ENCODE measurements at regions not wholly inside any gene's neighbourhood (a gene's known extent, or its start where the extent isn't known, plus 50 kb on each side); places are given as distances from the start of the nearest gene placed in this dataset.

DNA sequence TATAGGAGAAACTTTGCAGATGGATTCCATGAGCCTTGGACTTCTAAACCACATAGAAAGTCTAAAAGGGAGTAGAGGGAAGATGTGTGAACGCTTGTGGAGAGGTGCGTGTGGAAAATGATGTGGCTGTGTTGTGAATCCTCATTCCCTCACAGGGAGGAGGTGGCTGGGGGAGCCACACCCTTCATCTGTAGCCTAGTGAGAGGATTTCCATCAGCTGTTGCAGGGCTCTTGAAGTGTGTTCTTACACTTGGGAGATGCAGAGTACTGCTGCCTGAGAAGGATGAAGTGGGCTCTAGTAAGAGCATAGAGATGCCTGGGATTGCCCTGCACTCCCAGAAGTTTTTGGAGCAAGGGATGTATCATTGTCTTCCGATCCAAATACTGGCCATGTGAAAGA is 279.6 kb downstream of the QKI start:
- DNase-seq (ENCODE audit: low spot score), result no peak

DNA sequence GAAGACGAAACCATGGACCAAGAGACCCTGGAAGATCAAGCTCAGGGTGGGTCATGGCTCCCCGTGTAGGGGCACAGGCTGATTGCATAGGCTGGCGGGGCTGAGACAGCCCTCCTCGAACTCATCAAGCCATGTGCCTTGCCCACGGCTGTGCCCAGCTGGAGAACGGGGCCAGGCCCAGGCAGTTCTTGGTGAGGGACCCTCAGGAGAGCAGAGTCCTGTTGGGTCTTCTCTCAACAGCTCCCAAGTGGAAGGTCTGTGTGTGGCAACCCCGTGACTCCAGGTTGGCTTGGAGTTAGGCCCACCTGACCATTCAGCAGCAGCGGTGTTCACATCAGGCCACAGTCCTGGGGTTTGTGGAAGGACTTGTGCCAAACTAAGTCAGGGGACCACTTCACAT is 276.5 kb downstream of the QKI start:
- no peak for DNase-seq (ENCODE audit: low spot score)

DNA sequence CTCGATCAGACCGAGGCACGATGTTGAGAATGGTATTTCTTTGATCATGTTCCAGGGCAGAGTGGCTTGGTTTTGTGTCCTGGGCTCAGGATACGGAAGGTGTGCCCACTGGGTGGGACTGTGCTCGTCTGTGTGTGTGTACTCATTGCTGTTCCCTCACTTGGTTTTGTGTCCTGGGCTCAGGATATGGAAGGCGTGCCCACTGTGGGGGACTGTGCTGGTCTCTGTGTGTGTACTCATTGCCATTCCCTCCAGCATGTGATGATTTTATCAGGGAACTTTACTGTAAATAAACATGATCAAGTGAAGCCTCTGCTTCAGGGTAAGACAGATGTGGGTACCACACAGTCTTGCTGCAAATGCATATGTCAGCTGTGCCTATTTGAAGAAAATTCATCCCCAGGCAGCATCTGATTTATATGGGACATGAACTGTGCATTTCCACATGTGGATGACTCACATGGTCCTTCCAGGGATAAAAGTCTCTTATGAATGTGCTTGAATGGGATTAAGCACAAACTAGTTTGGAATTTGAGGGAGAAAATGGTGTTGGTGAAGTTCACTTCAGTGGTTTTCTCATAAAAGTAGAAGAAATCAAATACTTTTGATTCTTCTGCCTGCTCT is 274.3 kb downstream of the QKI start:
- DNase-seq (ENCODE audit: low spot score), result no peak

DNA sequence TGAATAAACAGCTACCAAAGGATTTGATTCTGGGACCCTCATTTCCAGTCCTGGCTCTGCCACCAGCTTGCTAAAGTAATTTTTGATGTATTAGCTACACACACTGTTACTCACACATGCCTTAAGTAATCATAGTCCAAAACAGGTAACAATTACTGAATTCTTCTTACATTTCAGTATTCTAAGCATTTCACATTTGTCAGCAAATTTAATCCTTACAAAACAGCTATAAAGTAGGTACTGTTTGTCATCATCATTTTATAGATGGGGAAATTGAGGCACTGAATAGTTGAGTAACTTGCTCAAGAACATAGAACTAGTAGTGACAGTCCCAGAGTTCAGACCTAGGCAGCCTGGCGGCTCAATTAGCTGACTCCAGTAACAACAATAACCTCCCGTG is 272.6 kb downstream of the QKI start:
- no peak for DNase-seq (ENCODE audit: low spot score)

DNA sequence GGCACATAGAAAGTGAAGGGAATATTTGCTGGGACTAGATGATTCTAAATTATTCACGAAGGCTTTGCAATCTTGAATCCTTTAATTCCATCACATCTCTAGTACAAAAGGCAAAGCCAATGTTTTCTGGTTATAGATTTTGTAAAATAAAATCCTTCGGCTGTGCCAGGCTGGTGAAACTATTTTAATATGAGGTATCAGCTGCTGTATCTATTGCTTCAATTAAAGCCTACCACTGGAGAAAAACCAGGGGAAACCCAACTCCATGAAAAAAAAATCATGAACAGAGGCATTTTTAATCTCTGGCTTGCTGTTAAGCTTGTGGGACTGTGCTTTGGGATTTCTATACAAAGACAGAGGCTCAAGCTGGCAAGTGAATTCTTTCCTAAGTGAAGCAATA is 271.8 kb downstream of the QKI start:
- DNase-seq (ENCODE audit: low spot score), result no peak

DNA sequence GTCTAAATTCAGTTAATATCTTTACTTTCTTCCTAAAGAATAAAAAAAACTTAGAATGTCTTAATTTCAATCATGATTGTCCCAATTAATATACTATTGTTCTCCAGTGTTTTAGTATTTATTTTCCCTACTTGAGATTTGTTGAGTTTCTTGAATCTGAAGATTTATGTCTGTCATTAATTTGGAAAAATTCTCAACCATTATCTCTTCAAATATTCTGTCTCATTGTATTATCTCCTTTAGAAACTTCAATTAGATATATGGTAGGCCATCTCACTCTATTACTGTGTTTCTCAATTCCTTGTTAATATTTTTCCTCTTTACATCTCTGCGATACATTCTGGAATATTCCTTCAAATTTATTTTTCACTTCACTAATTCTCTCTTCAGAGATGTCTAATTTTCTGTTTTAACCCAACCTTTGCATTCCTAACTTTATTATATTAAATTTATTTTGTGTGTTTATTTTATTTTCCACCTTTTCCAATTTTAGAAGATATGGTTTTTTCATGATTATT is 268.6 kb downstream of the QKI start:
- no peak for DNase-seq (ENCODE audit: low spot score)

DNA sequence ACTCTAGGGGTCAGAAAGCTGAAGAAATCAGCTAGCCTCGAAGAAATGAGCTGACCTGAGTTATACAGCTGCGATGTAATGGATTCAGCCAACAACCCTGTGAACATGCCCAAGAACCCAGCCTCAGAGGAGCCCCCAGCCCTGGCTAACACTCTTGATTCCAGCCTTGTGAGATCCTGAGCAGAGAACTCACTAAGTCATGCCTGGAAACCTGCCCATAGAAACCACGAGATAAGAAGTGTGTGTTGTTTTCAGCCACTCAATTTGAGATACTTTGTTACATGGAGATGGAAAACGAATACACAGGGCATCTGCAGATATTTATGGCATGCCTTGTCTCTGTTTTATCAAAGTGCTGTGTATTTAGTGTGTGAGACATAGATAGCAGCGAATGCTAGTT is 265.2 kb downstream of the QKI start:
- no peak for DNase-seq (ENCODE audit: low spot score)

DNA sequence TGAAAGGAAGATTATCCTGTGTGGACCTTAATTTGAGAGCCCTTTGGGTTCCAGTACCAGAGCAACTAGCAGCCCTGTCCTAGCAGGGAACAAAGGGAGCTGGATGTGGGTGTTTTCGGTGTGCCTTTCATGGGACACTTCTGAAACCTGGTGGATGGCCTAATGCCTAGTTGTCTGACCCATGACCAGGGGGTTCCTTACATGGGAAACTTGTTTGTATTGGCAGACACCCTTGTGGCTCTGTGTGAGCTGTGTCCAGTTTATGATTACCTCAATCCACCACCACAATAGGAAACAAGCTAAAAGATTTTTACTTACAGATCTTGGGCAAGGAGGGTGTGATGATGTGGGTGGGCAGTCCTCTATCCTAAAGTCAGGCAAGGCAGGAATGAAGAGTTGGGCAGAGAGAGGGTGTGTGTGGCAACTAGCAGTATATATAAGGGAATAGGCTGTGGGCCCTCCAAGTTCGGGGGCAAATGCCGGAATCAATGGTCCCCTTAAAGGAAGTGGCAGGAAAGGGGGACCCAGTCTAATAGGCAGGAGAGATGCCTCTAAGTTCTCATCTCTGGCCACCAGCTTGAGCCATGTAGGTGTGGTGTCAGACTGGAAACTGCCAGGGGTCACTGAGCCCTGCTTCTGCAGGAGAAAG is 264.6 kb downstream of the QKI start:
- no peak for DNase-seq (ENCODE audit: low spot score)

DNA sequence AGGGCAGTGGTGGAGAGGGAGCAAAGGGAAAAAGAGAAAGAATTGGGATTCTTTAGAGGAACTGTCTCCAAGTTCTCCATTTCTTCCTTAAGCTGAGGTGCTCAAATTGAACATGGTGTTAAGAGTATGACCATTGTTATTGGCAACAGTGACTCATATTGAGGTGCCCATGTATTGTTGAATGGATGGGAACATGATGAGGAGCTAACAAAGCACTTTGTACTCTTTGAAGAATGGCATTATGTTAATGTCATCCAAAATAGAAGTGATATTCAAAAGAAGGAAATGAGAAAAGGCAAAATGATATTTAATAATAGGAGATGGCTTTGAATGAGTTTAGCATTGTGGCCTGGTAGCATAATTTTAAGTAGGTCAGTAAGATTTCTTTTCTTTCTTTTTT is 261.1 kb downstream of the QKI start:
- no peak for DNase-seq (ENCODE audit: low spot score)

DNA sequence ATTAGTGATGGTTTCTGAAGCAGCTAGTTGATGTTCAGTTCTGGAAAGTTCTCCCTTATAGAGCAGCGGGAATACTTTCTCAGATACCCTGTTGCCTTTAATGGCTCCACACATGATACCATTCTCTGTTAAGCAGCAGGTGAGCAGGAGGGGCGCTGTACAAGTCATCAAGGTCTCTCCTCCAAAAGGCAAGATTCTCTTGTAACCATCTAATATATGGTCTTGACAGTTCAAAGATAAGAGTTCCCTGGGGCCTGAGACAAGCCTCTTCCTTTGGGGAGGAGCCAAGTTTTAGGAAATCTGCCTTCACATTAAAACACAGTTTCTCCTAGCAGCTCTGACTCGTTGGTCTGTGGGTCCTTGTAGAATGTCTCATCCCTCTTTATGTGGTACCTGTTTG is 258.2 kb downstream of the QKI start:
- no peak for DNase-seq (ENCODE audit: low spot score)

DNA sequence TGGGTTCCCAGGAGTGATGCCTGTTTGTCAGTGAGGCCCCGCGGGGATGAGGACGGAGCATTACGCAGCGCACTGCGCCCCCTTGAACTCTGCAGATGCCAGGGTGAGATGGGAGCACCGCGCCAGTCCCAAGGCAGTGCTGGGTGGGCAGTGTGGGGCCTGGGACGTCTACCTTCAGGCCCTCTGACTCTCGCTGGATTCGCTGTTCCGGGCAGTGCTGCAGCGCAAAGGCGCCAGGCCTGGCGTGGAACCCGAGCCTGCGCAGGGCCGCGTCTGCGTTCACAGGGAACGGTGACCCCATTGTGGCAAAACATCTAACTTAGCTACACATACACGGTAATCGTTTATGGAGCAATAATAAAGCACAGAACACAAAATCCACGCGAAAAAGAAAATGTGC is 257.3 kb downstream of the QKI start:
- DNase-seq (ENCODE audit: low spot score), result no peak

DNA sequence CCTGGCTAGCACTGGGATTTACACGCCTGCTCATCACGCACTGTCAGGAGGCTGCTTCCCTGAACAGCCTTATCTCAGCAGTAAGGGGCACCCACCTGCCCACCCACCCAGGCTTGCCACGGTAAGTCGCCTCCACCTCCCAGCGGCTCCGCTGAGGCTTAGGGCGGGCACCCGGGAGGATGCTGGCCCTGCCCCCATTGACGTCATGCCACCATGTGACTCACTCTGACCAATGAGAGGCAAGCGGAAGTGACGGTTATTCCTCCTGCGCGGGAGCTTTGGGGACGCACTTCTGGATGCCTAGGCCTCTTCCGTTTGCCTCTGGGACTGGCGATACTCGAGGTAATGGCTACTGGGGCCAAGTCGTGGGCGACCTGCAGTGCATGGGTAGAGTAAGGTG is 256.8 kb downstream of the QKI start:
- no peak for DNase-seq (ENCODE audit: low spot score)

DNA sequence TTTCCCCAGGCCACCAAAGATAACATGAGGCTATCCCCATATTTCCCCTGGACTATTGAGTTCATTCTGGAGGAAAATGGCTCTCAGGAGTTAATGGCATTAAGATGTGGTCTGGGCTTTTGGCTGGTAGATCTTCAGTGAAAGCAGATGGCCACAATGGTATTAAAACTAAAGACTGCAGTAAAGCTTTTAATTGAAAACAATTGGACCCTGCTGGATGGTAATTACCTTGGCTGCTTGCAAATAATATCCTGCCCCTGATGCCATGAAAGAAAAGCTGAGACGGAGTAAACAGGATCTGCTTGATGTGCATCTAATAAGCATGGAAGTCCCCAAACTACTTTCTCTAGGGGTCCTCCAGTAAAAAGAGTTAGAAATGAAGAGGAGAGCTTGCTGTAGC is 255.8 kb downstream of the QKI start:
- no peak for DNase-seq (ENCODE audit: low spot score)

DNA sequence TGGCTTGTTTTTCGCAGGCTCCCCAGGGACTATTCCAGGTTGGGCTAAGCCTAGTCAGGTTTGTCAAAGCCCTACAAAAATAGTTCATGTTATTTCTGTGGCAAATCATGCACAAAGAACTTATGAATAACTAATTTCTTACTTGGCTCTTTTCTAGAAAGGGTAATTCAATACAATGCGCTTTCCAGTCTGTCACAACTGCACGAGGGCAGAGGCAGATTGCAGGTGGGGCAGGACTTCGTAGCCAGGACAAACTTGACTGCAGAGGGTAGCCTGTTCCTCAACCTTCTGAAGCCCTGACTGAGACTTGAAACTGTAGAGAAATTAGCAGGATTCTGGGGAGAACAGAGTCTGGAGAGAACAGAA is 253.5 kb downstream of the QKI start:
- DNase-seq (ENCODE audit: low spot score), result no peak

DNA sequence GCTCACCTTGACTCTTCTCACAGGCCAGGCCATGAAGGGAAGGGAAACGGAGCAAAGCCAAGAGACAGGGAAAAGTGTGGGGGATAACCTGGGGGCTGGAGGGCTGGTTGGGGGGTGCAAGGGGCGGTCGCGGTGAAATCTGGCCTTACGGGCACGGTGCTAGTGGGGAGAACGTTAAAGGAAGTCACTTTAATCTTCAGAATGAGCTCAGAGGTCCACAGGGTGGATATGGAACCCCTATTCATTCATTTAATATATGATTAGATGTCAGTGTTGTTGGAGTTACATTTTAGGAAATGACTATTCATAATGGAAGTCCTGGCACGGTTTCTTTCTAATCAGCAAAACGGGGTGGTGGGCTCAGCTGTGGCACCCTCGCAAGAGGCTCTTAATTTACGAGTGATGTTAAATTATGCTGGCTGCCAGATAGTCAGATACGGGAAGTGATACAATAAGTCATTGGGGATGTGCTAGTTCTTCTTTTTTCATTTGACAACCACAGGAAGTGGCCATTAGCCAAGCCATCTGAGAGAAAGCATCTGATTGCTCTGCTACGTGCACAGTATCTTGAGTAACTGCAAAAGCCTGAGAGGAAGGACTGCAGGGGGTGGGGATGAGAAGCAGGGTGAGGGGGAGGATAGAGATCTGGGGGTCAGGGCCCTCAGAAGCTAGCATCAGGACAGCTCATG is 253.0 kb downstream of the QKI start:
- peak; percentile 19 for DNase-seq (ENCODE audit: low spot score)

DNA sequence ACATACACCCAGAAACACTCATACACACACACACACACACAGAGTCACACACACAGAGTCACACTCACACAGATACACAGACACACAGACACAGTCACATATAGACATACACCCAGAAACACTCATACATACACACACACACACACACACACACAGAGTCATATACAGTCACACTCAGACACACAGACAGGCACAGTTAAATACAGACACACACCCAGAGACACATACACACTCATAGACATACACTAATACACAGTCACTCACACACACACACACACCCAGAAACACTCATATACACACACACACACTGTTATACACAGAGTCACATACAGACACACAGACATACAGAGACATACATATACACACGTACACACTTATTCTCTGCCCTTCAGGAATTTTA is 250.9 kb downstream of the QKI start:
- DNase-seq (ENCODE audit: low spot score), result no peak

DNA sequence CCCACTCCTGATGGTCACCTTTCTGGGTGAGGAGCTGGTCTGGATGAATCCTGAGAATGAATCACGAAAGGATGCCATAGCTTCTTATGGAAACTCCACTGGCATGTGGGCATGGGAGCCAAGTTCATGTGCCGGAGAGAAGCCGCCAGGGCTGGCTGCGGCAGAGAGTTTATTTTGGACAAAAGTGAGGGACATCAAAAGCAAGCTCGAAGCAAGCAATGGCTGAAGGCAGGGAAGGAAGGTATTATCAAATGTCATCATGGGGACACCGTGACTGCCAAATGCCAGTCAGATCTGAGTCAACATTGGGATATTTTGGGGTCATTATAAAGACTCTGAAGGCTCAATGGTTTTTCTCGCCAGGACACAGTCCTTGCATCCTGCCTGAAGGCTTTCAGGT is 249.1 kb downstream of the QKI start:
- no peak for DNase-seq (ENCODE audit: low spot score)

DNA sequence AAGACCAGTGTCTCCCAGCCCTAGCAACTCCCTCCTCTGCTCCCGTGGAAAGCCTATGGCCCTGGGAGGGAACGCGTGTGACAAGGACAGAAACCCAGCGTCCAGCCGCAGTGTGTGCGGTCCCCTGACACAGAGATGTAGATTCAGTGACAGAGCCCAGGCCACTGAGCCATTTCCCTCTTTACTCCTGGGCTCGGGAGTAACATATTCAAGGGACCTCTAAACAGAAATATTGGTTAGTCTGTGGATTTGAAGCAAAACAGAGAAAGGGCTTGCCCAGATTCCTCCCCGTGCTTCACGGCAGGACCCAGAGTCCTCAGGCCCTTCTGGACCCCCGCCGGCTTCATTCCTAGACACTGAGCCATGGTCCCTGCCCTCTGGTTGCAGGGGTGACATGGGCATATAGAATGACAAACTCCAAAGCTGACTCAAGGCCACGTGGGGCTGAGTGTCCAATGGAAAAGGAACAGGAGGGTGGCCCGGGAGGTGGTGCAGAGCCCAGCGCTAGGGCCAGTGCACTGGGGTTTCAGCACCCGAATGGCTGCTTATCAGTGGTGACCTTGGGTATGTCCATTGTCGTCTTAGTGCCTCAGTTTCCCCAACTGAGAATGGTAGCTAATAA is 248.2 kb downstream of the QKI start:
- no peak for DNase-seq (ENCODE audit: low spot score)

DNA sequence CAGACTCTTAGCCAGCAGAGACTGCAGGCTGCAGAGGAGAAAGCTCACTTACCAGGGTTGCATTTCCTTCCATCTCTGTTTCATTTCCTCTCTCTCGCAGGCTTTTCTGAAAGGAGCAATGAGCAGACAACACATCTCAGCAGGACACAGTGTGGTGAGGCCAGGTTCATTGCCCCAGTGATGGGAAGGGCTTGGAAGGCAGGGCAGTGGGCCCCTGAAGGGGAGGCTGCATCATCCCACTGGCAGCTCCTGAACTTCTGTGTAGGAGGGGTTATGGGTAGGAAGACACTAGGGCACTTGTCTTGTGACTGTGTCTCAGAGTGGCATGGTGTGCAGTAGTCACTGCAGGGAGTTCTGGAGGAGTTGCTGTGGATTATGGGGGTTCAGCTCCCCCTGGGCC is 246.8 kb downstream of the QKI start:
- DNase-seq (ENCODE audit: low spot score), result no peak

DNA sequence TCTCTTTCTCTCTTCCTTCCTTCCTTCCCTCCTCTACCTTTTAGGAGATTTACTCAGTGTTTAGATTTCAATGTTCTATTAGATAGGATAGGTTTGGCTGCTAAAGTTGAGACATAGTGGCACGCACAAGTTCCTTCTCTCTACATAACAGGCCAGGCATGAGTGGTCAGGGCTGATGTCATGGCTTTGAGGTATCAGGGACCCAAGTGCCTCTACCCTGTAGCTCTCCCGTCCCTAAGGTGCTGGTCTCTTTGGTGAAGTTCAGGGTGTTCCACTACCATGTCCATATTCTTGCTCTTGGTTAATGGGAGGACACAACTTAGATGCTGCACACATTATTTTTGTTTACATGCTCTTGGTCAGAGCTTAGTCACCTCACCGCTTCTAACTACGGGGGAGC is 245.3 kb downstream of the QKI start:
- DNase-seq (ENCODE audit: low spot score), result no peak

DNA sequence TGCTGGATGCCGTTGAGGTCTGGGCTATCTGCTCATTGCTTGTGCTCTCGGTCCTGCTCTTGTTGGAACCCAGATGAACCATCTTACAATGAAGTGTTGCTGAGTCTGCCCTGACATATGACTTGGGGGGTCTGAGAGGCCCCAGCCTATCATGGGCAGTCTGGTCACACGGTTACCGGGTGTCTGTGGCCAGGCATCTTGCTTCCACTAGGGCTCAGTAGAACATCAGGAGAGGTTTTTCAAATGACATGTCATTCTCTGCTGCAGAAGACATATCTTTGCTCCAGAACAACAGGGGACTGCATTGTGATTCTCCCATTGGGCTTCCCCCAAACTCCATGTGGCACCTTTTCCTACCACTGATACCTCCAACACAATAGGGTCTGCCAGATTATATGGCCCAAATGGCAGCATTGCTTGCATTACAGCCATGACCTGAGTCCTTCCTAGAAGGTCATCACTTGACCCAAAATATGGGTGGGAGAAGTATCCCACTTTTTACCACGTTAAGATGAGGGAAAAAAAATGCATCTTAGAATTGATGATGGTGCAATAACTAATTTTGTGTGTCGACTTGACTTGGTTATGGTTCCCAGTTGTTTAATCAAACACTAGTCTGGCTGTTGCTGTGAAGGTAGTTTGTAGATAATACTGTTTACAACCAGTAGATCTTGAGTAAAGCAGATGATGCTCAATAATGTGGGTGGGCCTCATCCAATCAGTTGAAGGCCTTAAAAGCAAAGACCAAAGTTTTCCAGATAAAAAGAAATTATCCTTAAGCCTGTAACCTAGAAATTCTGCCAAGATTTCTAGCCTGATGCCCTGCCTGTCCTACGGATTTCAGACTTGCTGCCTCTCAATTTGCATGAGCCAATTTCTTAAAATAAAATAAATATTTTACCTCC is 241.0 kb downstream of the QKI start:
- no peak for DNase-seq (ENCODE audit: low spot score)
